GM18858 (cell line): ENCODE measurements at regions not wholly inside any gene's neighbourhood (a gene's known extent, or its start where the extent isn't known, plus 50 kb on each side); places are given as distances from the start of the nearest gene placed in this dataset.

Experiments
- ATAC-seq: cut with Tn5 transposase; IDR thresholded peaks from one replicate; pipeline ENCODE4 v1.9.1; 2021; ENCODE audit not compliant: unreplicated experiment

DNA sequence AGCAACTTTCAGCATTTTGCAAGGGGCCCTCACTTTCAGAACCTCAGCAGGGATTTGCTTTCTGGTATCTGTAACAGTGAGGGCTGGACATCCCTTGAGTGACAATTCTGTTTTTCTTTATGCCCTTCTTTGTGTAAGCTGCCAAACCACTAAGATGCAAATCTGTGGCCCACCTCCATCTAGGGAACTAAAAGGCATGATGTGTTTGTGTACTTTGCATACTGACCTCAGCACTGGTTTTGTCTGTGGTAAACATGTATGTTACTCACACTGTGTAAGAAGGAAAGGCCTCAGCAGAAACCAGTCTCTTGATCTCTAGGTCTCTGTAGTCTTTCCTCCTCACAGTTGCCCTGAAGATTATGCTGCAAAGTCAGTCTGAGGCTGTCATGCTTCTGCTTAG is 396.6 kb upstream of the DYNLRB2 start:
- ATAC-seq = peak; percentile 99

DNA sequence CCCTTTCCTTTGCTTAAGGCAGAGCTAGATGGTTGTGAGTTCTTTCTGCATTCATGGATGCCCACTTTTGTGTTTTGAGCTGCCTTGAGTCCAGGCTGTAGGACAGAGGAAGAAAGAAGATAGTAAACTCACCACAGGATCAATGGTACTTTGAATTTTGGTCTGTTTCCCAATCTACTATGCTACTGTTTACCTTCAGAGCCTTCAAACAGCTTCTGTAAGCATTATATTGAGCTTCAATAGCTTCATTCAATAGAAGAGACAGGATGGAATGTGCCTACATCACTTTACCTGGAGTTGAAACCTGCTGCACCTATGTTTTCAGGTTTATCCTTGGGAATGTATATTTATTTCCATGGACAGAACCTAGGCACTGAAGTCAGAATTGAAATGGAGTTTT is 397.9 kb upstream of the DYNLRB2 start:
- no peak for ATAC-seq

DNA sequence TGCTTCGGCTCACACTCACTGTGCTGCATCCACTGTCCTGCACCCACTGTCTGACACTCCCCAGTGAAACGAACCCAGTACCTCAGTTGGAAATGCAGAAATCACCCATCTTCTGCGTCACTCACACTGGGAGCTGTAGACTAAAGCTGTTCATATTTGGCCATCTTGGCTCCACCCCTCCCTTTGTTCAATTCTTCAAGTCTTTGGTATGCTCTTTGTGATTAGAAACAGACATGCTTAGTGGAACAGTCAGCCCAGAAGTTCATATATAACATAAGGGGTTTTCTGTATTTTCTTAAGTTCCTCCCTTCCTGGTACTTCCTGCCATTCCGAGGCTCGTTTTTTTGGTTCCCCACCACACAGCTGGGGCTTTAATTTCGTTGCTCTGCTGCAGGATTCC is 398.5 kb upstream of the DYNLRB2 start:
- ATAC-seq = no peak

DNA sequence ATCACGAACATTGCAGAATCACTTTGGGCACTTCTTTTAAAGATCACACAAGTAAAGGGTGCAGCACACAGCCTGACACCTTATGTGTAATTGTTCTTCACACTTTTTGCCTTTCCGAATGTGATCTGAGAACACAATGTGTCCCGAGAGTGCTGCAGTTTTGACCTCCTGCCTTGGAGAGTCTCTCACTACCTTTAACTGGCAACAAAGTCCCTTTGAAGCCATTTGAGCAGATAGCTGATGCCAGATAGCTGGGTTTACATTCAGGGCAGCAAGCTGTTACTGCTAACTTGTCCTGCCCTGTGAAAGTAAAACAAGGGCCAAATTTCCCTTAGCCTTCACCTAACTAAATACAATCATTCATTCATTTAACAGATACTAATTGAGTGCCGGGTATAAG is 411.0 kb upstream of the DYNLRB2 start:
- ATAC-seq = no peak

DNA sequence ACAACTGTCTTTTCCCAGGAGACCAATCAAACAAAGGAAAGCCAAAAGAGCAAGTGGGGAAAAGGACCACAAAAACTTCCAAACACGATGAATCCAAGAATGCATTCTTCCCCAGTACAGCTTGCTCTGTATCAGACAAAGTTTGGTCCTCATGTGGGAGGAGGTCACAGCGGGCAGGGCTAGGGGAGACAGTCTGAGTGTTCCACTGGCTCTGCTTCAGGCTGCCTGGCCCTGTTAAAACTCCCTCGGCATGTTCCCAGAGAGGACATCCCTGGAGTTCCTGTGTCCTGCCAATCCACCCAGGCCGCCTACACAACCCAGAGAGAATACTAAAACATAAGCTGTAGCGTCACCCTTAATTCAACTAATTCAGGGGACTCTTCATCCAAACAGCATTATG is 415.1 kb upstream of the DYNLRB2 start:
- no peak for ATAC-seq

DNA sequence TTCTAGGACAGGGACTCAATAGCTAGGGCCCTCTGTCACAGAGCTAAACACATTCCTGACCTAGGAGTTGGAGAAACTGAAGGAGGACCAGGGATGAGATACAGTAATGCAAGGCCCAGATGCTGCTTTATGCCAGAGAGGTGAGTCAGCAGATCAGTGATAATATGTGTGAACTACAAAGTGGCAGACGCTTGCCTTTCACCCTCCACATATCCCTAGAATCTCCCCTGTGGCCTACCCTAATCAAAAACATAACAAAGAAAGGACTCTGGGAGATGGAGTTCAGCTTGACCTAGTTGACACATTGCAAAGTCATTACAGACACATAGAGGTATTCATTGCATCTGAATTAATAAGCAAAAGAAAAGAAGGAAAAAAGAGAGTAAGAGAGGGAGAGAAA is 417.6 kb upstream of the DYNLRB2 start:
- ATAC-seq = no peak

DNA sequence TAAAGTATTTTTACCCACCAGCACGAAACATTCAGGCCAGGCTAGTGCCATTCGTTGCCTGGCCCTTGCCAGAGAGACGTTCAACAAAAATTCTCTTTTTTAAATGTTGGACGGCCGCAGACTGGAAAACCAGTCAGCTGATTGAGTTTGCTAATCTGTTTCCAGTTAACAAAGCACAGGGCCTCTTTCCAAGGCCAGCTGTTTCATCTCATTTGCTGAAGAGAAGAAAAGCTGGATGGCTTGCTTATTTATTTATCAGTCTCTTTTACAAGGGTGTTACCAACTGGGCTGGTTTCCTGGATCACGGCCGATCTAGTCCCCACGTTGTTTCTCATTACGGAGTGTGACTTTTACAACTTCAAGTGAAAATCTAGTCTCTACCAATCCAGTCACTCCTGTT is 418.7 kb upstream of the DYNLRB2 start:
- ATAC-seq = no peak

DNA sequence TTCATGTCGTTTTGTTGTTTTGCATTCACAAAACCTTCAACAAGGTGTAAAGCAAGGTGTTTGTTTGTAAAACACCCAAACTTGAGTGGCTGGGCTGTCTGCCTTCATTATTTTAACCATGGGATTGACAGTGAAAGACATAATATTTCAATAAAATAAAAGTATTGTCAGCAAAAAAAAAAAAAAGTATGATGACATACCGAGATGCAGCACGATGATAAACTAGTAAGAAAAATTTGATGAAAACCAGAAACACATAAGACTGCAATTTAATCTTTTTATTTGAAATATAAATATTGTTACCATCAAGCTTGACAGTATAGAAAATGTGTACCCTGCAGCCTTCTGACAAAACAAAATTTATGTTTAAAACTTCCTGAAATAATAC is 419.3 kb upstream of the DYNLRB2 start:
- no peak for ATAC-seq

DNA sequence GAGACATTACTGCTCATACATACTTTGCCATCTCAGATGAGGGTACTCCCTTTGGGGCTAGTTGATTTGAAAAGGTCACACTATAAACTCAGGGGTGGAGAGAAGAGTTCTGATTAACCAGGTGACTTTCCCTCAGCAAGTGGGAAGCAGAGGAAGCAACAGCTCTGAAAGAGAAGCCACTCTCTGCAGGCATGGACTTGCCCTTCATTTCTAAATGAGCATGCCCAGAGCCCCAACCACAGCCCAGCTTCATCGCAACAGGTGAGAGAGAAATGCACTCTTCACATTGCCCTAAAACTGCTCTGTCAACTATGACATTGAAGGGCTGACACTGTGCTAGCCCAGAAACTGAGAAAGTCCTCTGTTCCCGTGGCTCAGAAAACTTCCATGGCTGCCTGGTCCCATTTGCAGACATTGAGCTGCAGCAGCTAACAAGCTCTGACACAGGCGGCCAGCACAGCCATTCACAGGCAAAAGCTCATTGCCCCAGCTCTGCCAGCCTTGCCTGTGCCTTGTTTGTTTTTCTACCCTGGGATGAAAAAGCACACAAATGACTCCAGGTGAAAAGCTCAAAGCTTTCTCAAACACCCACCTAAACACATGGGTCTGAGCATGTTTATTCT is 419.8 kb upstream of the DYNLRB2 start:
- no peak for ATAC-seq

DNA sequence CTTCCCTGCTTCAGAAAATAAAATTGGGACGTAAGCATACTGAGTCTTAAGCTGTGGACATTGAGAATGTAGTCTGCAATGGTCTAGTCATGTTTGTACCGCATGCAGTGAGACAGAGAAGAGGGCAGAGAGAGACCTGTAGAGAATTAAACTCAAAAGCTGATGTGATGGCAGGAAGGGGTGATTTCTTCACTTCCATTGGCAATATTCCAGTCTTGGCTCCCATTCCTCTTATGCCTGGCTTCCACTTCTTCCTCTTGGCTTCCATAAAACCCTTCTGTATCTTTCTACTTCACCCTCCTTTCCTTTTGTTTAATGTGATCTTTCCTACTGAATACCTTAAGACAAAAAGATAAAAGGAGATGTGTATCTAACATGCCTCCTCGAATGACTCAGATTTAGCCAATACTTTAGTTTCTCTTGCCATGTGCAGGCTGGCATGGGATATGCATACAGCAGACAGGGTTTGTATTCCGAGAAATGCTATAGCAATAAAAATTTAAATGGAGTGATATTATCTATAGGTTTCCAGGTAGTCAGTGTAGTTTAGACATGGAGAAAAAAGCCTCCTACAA is 423.1 kb upstream of the DYNLRB2 start:
- ATAC-seq = no peak

DNA sequence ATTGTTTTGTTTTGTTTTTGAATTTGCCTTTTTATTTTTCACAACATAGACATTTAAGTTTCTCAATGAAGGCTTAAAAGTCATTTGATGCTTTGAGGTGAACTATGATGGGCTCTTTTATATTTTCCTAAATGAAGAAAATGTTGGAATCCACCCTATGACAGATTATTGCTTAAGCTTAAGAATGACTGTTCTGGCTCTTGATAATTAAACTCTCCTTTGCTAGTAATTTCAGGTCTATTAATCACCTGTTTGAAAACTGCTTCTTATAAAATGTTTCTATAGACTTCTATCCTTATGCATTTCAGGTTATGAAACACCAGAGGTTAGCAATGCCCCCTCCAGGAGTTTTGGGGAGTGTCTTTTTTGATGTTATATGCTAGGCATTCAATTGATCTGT is 424.1 kb upstream of the DYNLRB2 start:
- ATAC-seq = no peak

DNA sequence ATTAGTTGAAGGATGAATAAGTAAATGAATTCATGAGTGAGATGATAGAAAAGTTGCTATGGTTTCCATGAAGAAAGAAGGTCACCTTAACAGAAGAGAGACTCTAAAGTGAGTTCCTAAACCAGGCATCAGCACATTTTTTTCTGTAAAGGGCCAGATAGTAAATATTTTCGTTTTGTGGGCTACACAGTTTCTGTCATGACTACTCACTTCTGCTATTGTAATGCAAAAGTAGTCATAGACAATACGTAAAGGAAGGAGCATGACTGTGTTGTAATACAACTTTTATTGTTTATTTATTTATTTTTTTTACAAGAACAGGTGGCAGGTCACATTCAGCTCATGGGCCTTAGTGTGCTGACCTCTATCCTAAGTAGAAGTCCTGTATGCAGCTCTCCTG is 426.1 kb upstream of the DYNLRB2 start:
- peak; percentile 49 for ATAC-seq

DNA sequence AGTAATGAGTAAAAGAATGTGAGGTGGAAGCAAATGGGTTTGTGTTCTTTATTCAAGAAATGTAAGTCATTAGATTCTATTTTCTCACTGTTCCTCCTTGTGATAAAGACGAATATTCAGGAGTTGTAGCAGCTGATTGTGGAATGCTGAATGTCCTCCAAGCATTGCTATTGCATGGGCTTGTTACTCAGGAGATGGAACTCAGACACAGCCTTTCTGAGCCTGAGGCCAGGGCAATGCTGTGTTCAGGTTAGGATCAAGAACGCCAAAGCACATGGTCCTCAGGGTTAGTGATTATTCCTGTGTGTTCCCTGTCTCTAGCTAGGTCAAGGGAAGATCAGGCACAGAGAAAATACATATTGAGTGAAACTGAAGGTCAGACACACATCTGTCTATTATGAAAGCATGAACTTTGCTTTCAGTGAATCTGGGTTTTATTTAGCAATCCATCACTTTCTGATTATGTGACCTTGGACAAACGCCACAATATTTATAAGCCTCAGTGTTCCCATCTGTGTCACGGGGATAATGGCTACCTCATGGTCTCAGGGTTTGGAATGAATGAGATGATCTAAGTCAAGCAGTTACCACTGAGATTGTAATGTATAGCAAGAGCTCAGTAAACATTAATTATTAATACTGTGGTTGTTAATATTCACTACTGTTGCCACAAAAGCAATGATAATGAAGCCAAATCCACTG is 426.8 kb upstream of the DYNLRB2 start:
- no peak for ATAC-seq

DNA sequence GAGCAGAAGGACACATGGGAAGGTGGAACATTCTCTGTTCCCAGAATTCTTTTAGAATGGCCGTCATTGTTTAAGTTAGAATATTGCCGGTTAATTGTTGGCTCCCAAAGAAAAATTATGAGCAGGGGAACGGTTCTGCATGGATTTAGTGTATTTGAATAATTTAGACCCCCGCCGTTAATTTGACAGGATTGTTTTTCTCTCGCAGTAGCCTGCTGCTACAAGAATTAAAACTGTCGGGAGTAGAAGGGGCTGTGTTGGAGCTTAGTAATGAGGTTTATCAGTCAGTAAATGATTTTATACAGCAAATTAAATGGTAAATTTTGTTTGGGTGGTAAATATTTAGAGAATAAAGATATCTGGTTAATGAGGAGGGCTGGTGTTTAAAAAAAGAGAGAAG is 431.2 kb upstream of the DYNLRB2 start:
- no peak for ATAC-seq

DNA sequence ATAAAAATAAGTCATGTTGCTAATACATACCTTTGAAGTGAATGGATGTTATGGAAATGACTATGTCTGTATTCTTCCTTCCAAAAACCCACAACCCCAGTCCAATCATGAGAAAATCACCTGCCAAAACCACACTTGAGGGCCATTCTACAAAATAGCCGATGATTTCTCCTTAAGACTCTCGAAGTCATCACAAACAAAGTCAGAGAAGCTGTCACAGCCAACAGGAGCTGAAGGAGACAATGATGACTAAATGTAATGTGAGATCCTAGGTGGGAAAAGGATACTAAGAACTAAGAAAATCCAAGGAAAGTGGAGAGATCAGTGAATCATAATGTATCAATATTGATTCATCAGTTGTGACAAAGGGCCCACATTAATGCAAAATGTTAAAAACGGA is 432.9 kb upstream of the DYNLRB2 start:
- ATAC-seq = no peak

DNA sequence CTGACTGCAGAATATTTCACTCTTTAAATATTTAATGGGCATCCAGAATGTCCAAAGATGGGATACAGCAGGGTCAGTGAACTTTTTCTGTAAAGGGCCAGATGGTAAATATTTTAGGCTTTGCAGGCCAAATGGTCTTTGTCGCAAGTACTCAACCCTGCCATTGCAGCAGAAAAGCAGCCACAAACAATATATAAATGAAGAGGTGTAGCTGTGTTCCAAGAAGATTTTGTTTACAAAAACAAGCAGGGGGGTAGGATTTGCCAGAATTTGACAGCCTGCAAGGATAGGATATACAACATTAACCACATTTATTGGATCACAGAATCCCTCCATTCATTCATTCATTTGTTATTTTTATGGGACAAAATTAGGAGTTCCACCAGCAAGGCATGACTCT is 435.0 kb upstream of the DYNLRB2 start:
- ATAC-seq = no peak

DNA sequence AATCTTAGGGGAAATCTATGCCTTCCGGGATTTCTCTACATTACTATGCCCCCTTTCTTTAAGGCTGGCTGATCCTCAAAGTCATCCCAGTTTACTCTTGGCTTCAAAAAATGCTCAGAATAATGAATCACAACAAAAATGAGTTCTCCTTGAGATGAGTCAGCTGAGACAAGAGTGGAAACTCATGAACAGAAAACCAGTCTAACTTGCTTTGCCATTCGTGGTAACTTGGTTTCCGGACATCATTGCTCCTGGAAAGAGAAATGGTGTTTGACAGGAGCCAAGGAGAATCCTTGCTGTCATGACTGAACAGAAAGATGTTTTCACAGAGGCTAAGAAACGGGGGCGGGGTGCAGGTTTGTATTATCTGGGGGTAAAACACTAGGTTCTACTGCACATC is 435.6 kb upstream of the DYNLRB2 start:
- ATAC-seq = no peak

DNA sequence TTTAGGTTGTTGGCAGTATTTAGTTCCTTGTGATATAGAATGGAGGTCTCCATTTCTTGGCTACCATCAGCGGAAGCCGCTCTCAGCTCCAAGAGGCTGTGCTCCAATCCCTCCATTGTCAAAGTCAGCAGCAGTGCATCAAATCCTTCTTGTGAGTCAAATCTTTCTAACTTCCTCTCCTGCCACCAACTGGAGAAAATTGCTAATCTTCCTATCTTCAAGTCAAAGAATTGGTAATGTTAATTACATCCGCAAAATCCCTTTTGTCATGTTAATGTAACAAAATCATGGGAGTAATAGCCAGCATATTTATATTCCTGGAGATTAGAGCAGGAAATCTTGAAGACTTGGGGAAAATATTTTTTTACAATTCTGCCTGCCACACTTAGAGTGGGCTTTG is 436.4 kb upstream of the DYNLRB2 start:
- ATAC-seq = no peak

DNA sequence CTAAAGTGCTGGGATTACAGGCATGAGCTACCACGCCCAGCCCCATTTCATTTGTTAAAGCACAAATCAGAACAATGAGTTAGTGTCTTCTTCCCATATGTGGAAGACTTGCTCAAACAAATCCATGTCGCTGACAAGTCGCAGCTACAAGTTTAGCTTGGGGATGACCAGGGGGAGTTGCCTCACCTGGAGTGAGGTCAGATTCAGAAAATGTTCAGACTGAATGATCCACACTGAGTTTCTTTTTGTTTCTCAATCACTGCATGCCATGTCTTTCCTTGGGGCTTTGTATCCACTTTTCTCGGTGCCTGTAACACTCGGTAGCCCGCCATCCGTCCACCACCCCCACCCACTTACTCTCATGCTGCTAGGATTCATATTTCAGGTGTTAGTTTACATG is 437.3 kb upstream of the DYNLRB2 start:
- no peak for ATAC-seq

DNA sequence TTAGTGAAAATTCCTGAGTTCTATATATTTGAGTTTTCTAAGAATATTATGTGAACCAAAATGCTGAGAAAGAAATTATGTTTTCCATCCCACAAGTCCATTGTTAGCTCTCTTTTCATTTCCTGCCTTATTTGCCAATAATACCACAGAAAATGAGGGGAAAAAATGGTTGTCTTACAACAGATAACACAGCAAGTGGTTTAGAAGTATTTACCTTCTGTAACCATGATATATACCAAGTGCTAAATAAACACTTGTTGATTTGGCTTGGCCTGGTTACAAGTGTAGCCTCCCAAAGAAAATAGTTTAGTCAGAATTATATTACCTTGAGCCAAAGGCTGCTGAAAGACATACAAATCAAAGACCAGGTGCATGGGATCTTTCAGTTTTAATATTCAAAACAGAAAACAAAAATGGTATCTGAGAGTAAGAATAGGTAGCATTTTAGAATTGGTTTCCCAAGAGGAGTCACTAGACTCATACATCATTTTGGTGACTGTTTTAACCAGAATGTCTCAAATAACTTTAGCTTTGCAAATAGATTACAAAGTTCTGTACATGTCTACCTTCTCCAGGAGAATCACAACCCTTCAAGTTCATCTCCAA is 439.8 kb upstream of the DYNLRB2 start:
- ATAC-seq = no peak

DNA sequence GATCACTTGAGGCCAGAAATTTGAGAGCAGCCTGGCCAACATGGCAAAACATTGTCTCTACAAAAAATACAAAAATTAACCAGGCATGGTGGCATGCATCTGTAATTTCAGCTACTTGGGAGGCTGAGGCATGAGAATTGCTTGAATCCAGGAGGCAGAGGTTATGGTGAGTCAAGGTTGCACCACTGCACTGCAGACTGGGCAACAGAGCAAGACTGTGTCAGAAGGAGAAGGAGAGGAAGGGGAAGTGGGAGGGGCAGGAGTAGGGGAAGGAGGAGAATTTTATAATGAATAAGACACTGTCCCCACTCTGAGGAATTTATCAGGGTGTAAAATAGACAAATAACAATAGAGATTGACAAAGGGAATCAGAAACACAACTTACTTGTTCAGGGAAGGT is 440.6 kb upstream of the DYNLRB2 start:
- ATAC-seq = no peak

DNA sequence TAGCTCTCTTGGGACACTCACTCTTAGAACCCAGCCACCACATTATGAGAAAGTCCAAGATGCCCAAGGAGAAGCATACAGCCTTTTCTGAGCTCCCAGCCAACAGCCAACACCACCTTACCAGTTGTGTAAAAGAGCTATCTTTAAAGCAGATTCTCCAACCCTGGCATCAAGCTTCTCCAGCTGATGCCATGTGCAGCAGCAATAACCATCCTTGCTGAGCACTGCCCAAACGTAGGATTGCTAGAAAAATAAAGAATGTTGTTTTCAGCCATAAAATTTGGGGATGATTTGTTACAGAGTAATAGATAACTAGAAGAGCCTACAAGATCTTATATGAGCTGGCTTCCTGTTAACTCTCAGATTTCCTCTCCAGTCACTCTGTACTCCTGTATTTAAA is 443.7 kb upstream of the DYNLRB2 start:
- no peak for ATAC-seq
